ENCODE measurements at regions not wholly inside any gene's neighbourhood (a gene's known extent, or its start where the extent isn't known, plus 50 kb on each side); places are given as distances from the start of the nearest gene placed in this dataset.
"Not testable (repeated sequence)": the region's sequence is repeated elsewhere in the genome, so short reads cannot be mapped to it uniquely, and the experiment has no call there.

- no peak for DNase-seq
These were observed 291.2 kb downstream of the ASMT start for GRCh38 chrX:1906028-1906427.

- not testable (repeated sequence) for DNase-seq
These were observed 294.1 kb downstream of the ASMT start for GRCh38 chrX:1908996-1909395.

GRCh38 chrX:1909419-1910206 lies 294.8 kb downstream of the ASMT start:
- no peak for DNase-seq

GRCh38 chrX:1910207-1910470 lies 295.3 kb downstream of the ASMT start:
- DNase-seq = no peak

GRCh38 chrX:1911401-1912128 lies 296.7 kb downstream of the ASMT start:
- DNase-seq = no peak

- DNase-seq = no peak
These were observed 297.3 kb downstream of the ASMT start for GRCh38 chrX:1912193-1912592.

GRCh38 chrX:1914606-1915365 lies 299.9 kb downstream of the ASMT start:
- DNase-seq = no peak

GRCh38 chrX:1918780-1919179 lies 303.9 kb downstream of the ASMT start:
- DNase-seq = no peak

- DNase-seq = peak; percentile 67
These were observed 310.2 kb downstream of the ASMT start for GRCh38 chrX:1925053-1925481.

GRCh38 chrX:1928805-1929204 lies 313.9 kb downstream of the ASMT start:
- no peak for DNase-seq

- DNase-seq = no peak
These were observed 317.4 kb downstream of the ASMT start for GRCh38 chrX:1932231-1932630.

- DNase-seq = no peak
These were observed 319.1 kb downstream of the ASMT start for GRCh38 chrX:1933964-1934363.

- DNase-seq = no peak
These were observed 320.9 kb downstream of the ASMT start for GRCh38 chrX:1935805-1936204.

- DNase-seq = no peak
These were observed 323.3 kb downstream of the ASMT start for GRCh38 chrX:1938190-1938589.

GRCh38 chrX:1941321-1941720 lies 326.5 kb downstream of the ASMT start:
- DNase-seq = no peak

- no peak for DNase-seq
These were observed 331.0 kb downstream of the ASMT start for GRCh38 chrX:1945879-1946278.

GRCh38 chrX:1946974-1947373 lies 332.1 kb downstream of the ASMT start:
- no peak for DNase-seq

All from retina (tissue), 1 donor.